Upper lobe of right lung (tissue), 1 donor: ENCODE measurements at regions not wholly inside any gene's neighbourhood (a gene's known extent, or its start where the extent isn't known, plus 50 kb on each side); places are given as distances from the start of the nearest gene placed in this dataset.

ENCODE experiments used
- ATAC-seq: fragments of 200-7000 bp; cut with Tn5 transposase; one replicate; pipeline ENCODE4 v1.9.1; 2020; ENCODE audit warnings: mild to moderate bottlenecking, moderate library complexity
- DNase-seq: peaks from one replicate; pipeline ENCODE4 v3.0.0-alpha.2; 2020
- H3K27ac ChIP-seq: fragments of 200-600 bp; one replicate; pipeline ENCODE4 v1.8.0; 2022
- H3K27me3 ChIP-seq: fragments of 200-600 bp; one replicate; pipeline ENCODE4 v1.8.0; 2022; ENCODE audit warnings: mild to moderate bottlenecking
- H3K36me3 ChIP-seq: fragments of 200-600 bp; one replicate; pipeline ENCODE4 v1.8.0; 2022
- H3K4me1 ChIP-seq: fragments of 200-600 bp; one replicate; pipeline ENCODE4 v1.8.0; 2022
- H3K4me3 ChIP-seq: fragments of 200-600 bp; one replicate; pipeline ENCODE4 v1.8.0; 2022; ENCODE audit warnings: mild to moderate bottlenecking
- H3K9me3 ChIP-seq: fragments of 200-600 bp; one replicate; pipeline ENCODE4 v1.8.0; 2022
- intact Hi-C: fragments of 100-400 bp; cut with DNase I; formaldehyde crosslinking; loops from one replicate; pipeline ENCODE4 v1.11.0; 2022
- TF ChIP-seq, protein P1 (sequence below): fragments of 200-600 bp; IDR thresholded peaks from one replicate; pipeline ENCODE4 v1.8.0; 2022; ENCODE audit warnings: antibody characterized with exemption
- donor health status: DM: no; HTN: yes; CAD: no; lungs with severe emphysema.

GRCh38 chr7:125445836-125446235, 516.2 kb upstream of the POT1 start:
- Histone ChIP-seq H3K36me3 (no peaks in the 10 kb centered on the region), H3K27me3 (no peaks in the 10 kb centered on the region), H3K27ac (no peak overlapping the region), H3K9me3 (no peaks in the 10 kb centered on the region), H3K4me1 (no peaks in the 10 kb centered on the region), H3K4me3 (no peak overlapping the region)
- TF ChIP-seq, protein P1, sequence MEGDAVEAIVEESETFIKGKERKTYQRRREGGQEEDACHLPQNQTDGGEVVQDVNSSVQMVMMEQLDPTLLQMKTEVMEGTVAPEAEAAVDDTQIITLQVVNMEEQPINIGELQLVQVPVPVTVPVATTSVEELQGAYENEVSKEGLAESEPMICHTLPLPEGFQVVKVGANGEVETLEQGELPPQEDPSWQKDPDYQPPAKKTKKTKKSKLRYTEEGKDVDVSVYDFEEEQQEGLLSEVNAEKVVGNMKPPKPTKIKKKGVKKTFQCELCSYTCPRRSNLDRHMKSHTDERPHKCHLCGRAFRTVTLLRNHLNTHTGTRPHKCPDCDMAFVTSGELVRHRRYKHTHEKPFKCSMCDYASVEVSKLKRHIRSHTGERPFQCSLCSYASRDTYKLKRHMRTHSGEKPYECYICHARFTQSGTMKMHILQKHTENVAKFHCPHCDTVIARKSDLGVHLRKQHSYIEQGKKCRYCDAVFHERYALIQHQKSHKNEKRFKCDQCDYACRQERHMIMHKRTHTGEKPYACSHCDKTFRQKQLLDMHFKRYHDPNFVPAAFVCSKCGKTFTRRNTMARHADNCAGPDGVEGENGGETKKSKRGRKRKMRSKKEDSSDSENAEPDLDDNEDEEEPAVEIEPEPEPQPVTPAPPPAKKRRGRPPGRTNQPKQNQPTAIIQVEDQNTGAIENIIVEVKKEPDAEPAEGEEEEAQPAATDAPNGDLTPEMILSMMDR: no peak
- ATAC-seq (no peak), DNase-seq (no peak)
- intact Hi-C loops: no loop called here

GRCh38 chr7:125444864-125445263, 515.2 kb upstream of the POT1 start:
- Histone ChIP-seq H3K36me3 (no peaks in the 10 kb centered on the region), H3K9me3 (no peaks in the 10 kb centered on the region), H3K4me3 (no peak overlapping the region), H3K27ac (no peak overlapping the region), H3K4me1 (no peaks in the 10 kb centered on the region), H3K27me3 (no peaks in the 10 kb centered on the region)
- DNase-seq (no peak), ATAC-seq (no peak)
- intact Hi-C loops: no loop called here
- TF ChIP-seq, protein P1: no peak

DNA sequence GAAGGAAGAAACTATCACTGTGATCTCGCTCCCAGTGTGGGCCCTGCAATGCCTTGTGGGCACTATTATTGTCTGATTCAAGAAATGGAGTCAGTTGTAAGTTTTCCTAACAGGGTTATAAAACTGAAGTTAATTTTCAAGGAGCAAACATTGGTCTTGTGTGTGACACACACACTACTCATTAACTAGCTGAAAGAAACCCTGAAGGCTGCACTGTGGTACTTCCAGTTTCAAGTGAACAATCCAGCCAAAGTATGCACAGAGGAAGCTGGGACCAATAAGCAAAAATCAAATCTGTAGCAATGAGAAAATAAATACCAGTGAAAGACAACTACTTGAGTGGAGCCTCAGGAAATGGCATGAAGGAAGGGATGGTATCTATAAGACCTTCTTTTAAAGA, 506.6 kb upstream of the POT1 start:
- Histone ChIP-seq H3K9me3 (no peaks in the 10 kb centered on the region), H3K4me1 (no peaks in the 10 kb centered on the region), H3K36me3 (no peaks in the 10 kb centered on the region), H3K4me3 (no peak overlapping the region), H3K27ac (no peak overlapping the region), H3K27me3 (no peaks in the 10 kb centered on the region)
- ATAC-seq (no peak), DNase-seq (no peak)
- intact Hi-C loops: no loop called here
- TF ChIP-seq, protein P1: no peak

GRCh38 chr7:125431349-125431748, 501.7 kb upstream of the POT1 start:
- Histone ChIP-seq H3K36me3 (no peaks in the 10 kb centered on the region), H3K27me3 (no peaks in the 10 kb centered on the region), H3K4me3 (no peak overlapping the region), H3K27ac (no peak overlapping the region), H3K9me3 (no peaks in the 10 kb centered on the region), H3K4me1 (no peaks in the 10 kb centered on the region)
- intact Hi-C loops: no loop called here
- DNase-seq: no peak
- ATAC-seq: no peak
- TF ChIP-seq, protein P1: no peak

- no peak for ATAC-seq
- TF ChIP-seq, protein P1: no peak
- no peaks in the 10 kb centered on the region for H3K27me3 ChIP-seq
- no peaks in the 10 kb centered on the region for H3K36me3 ChIP-seq
- DNase-seq: no peak
- intact Hi-C loops: no loop called here
- no peaks in the 10 kb centered on the region for H3K4me1 ChIP-seq
- no peak overlapping the region for H3K27ac ChIP-seq
- no peaks in the 10 kb centered on the region for H3K9me3 ChIP-seq
- H3K4me3 ChIP-seq: no peak overlapping the region
Observed at GRCh38 chr7:125430013-125430412, 500.4 kb upstream of the POT1 start.

GRCh38 chr7:125427676-125428075, 498.1 kb upstream of the POT1 start:
- no peaks in the 10 kb centered on the region for H3K9me3 ChIP-seq
- no peak overlapping the region for H3K4me3 ChIP-seq
- intact Hi-C loops: no loop called here
- ATAC-seq (no peak), DNase-seq (no peak)
- H3K27me3 ChIP-seq: no peaks in the 10 kb centered on the region
- no peak overlapping the region for H3K27ac ChIP-seq
- H3K4me1 ChIP-seq: no peaks in the 10 kb centered on the region
- TF ChIP-seq, protein P1: no peak
- no peaks in the 10 kb centered on the region for H3K36me3 ChIP-seq
